ENCODE measurements at regions not wholly inside any gene's neighbourhood (a gene's known extent, or its start where the extent isn't known, plus 50 kb on each side); places are given as distances from the start of the nearest gene placed in this dataset.

GRCh38 chr13:111398715-111399299 is 78.4 kb downstream of the TEX29 start:
- no peak overlapping the region for H3K4me3 ChIP-seq (ENCODE audit: low read depth, low read length)
- CTCF ChIA-PET: interaction anchor here (0.6 to 1.7 kb wide), 2 partner anchors 30 to 39 kb away, joined by 3 to 5 read pairs; no protein-coding TSS in a partner anchor
- POLR2A ChIA-PET: no interaction called here
- no peak for TF ChIP-seq CTCF (IDR thresholded peaks at IDR 0.05; ENCODE audit: insufficient read depth, low read depth, low read length)
- no peaks in the 10 kb centered on the region for H3K27me3 ChIP-seq (ENCODE audit: control insufficient read depth, insufficient read depth, low read length)
- no peaks in the 10 kb centered on the region for H3K36me3 ChIP-seq (ENCODE audit: control insufficient read depth, insufficient read depth, low read length)
- no peak for DNase-seq (ENCODE audit: low read depth)

GRCh38 chr13:111399334-111399733 is 78.9 kb downstream of the TEX29 start:
- H3K4me3 ChIP-seq (ENCODE audit: low read depth, low read length): no peak overlapping the region
- H3K27me3 ChIP-seq (ENCODE audit: control insufficient read depth, insufficient read depth, low read length): no peaks in the 10 kb centered on the region
- no peak for TF ChIP-seq CTCF (IDR thresholded peaks at IDR 0.05; ENCODE audit: insufficient read depth, low read depth, low read length)
- ChIA-PET POLR2A (no interaction called here), CTCF (interaction anchor here (0.6 to 1.7 kb wide), 2 partner anchors 30 to 39 kb away, joined by 3 to 5 read pairs; no protein-coding TSS in a partner anchor)
- H3K36me3 ChIP-seq (ENCODE audit: control insufficient read depth, insufficient read depth, low read length): no peaks in the 10 kb centered on the region
- no peak for DNase-seq (ENCODE audit: low read depth)

DNA sequence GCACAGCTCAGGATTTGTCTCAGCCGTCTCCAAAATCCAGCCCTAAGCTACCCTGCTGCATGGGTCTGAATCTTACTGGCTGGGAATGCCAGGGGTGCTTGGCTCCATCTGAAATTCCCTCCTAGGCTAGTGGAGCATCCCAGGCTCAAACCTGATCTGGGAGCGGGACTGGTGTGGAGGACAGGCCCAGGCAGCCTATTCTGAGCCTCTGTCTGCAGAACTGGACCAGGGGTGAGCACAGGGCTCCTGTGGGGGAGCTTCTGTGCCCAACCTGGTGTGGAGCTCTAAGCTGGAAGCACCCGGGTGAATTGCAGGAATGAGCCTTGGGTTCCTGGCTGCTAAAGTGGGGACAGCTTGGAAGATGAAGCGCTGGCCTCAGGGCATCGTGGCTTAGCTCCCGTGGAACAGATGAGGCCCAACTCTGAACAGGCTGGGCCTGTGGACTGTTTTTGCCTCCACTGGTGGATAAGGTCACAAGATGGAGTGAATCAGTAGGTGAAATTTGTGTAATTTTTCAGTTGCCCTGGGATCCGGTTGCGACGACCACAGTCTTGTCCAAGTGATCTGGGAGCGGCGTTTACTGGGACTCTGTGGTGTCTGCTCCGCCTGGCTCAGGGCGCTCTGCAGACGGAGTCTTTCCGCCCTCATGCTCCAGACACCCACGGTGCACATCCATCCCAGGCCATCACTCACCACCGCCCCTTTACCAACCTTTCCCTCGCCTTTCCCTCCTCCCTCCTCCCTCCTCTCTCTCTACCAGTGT is 79.5 kb downstream of the TEX29 start:
- H3K27me3 ChIP-seq (ENCODE audit: control insufficient read depth, insufficient read depth, low read length): no peaks in the 10 kb centered on the region
- DNase-seq (ENCODE audit: low read depth): no peak
- no peak for TF ChIP-seq CTCF (IDR thresholded peaks at IDR 0.05; ENCODE audit: insufficient read depth, low read depth, low read length)
- H3K36me3 ChIP-seq (ENCODE audit: control insufficient read depth, insufficient read depth, low read length): no peaks in the 10 kb centered on the region
- ChIA-PET POLR2A (no interaction called here), CTCF (interaction anchor here (1.7 kb wide), 1 partner anchor 29 kb away, joined by 5 read pairs; no protein-coding TSS in a partner anchor)
- H3K4me3 ChIP-seq (ENCODE audit: low read depth, low read length): no peak overlapping the region

- Histone ChIP-seq H3K36me3 (ENCODE audit: control insufficient read depth, insufficient read depth, low read length) (no peaks in the 10 kb centered on the region), H3K27me3 (ENCODE audit: control insufficient read depth, insufficient read depth, low read length) (no peaks in the 10 kb centered on the region), H3K4me3 (ENCODE audit: low read depth, low read length) (no peak overlapping the region)
- DNase-seq (ENCODE audit: low read depth): no peak
- ChIA-PET POLR2A (no interaction called here), CTCF (interaction anchor here (1.7 kb wide), 1 partner anchor 28 kb away, joined by 5 read pairs; no protein-coding TSS in a partner anchor)
- TF ChIP-seq CTCF (IDR thresholded peaks at IDR 0.05; ENCODE audit: insufficient read depth, low read depth, low read length): no peak
Measured at GRCh38 chr13:111401151-111401550, 80.7 kb downstream of the TEX29 start.

DNA sequence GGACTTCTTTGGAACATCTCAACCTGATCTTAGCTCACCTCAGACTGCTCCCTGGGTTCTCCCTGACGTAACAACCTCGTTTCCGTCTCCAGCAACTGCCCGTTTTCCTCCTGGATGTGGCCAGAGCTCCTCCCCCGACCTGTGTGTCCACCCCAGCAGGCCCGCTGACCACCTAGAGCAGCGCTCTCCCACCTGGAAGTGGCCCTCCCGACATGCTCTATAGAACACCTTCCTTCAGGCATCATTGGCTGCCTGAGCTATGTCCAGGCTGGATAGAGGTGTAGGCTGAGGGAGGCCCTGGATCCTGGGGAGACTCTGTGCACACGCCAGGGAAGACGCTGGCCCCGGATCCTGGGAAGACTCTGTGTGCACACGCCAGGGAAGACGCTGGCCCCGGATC is 81.3 kb downstream of the TEX29 start:
- ChIA-PET CTCF (interaction anchor here (1.7 kb wide), 1 partner anchor 27 kb away, joined by 5 read pairs; no protein-coding TSS in a partner anchor), POLR2A (no interaction called here)
- TF ChIP-seq CTCF (IDR thresholded peaks at IDR 0.05; ENCODE audit: insufficient read depth, low read depth, low read length): no peak

More for the DNA sequence above, 81.3 kb downstream of the TEX29 start:
- no peak for DNase-seq (ENCODE audit: low read depth)
- H3K4me3 ChIP-seq (ENCODE audit: low read depth, low read length): no peak overlapping the region
- H3K36me3 ChIP-seq (ENCODE audit: control insufficient read depth, insufficient read depth, low read length): no peaks in the 10 kb centered on the region
- H3K27me3 ChIP-seq (ENCODE audit: control insufficient read depth, insufficient read depth, low read length): no peaks in the 10 kb centered on the region
